ENCODE measurements at regions not wholly inside any gene's neighbourhood (a gene's known extent, or its start where the extent isn't known, plus 50 kb on each side); places are given as distances from the start of the nearest gene placed in this dataset.
A peak's percentile ranks its signal among the peaks of the same experiment; 100 is the strongest.
"Not testable (repeated sequence)": the region's sequence is repeated elsewhere in the genome, so short reads cannot be mapped to it uniquely, and the experiment has no call there.

GRCh38 chr11:86876716-86877234 lies 76.4 kb downstream of the PRSS23 start:
- H3K4me3 ChIP-seq (ENCODE audit: low read length): no peak overlapping the region
- no peak for TF ChIP-seq CTCF (conservative IDR thresholded peaks at IDR 0.05; ENCODE audit: low read depth, low read length)
- DNase-seq (ENCODE audit: low read depth): no peak

- no peak for DNase-seq (ENCODE audit: low read depth)
- H3K4me3 ChIP-seq (ENCODE audit: low read length): no peak overlapping the region
- TF ChIP-seq CTCF (conservative IDR thresholded peaks at IDR 0.05; ENCODE audit: low read depth, low read length): no peak
Observed at GRCh38 chr11:86877503-86877902, 77.2 kb downstream of the PRSS23 start.

GRCh38 chr11:86879241-86879640 lies 76.0 kb downstream of the FZD4 start:
- not testable (repeated sequence) for DNase-seq (ENCODE audit: low read depth); H3K4me3 ChIP-seq (ENCODE audit: low read length)

GRCh38 chr11:86885311-86885710 lies 69.9 kb downstream of the FZD4 start:
- H3K4me3 ChIP-seq (ENCODE audit: low read length): no peak overlapping the region
- TF ChIP-seq CTCF (conservative IDR thresholded peaks at IDR 0.05; ENCODE audit: low read depth, low read length): no peak
- DNase-seq (ENCODE audit: low read depth): peak; percentile 89

GRCh38 chr11:86888164-86889000 lies 66.8 kb downstream of the FZD4 start:
- H3K4me3 ChIP-seq (ENCODE audit: low read length): no peak overlapping the region
- DNase-seq (ENCODE audit: low read depth): peak; percentile 17
- TF ChIP-seq CTCF (conservative IDR thresholded peaks at IDR 0.05; ENCODE audit: low read depth, low read length): no peak

GRCh38 chr11:86889001-86889341 lies 66.2 kb downstream of the FZD4 start:
- H3K4me3 ChIP-seq (ENCODE audit: low read length): no peak overlapping the region
- DNase-seq (ENCODE audit: low read depth): no peak
- TF ChIP-seq CTCF (conservative IDR thresholded peaks at IDR 0.05; ENCODE audit: low read depth, low read length): no peak

GRCh38 chr11:86891036-86891435 lies 64.2 kb downstream of the FZD4 start:
- no peak for DNase-seq (ENCODE audit: low read depth)
- no peak overlapping the region for H3K4me3 ChIP-seq (ENCODE audit: low read length)
- TF ChIP-seq CTCF (conservative IDR thresholded peaks at IDR 0.05; ENCODE audit: low read depth, low read length): no peak
